SK-N-SH (cell line): ENCODE measurements at regions not wholly inside any gene's neighbourhood (a gene's known extent, or its start where the extent isn't known, plus 50 kb on each side); places are given as distances from the start of the nearest gene placed in this dataset.

Experiments used
- CTCF ChIA-PET: fragments of 300-600, 350-600 bp; formaldehyde crosslinking; extraction: SDS; loops from one replicate; lab custom pipeline; 2021; lab: Yijun Ruan, JAX
- POLR2A ChIA-PET: fragments of 350-600 bp; sonication (Branson Sonifier 250); formaldehyde crosslinking; extraction: SDS; loops from one replicate; lab custom pipeline; 2020; ENCODE audit warnings: antibody characterized with exemption, inconsistent platforms; lab: Yijun Ruan, JAX
- DNase-seq: peaks from one replicate; pipeline ENCODE4 v3.0.0; 2012
- H2AFZ ChIP-seq: fragments of 200-600 bp; sonication (generic); 2 replicates; pipeline ENCODE4 v1.8.1; 2016; ENCODE audit warnings: antibody characterized with exemption, mild to moderate bottlenecking, low read depth
- H3F3A ChIP-seq: fragments of 200-600 bp; sonication (generic); replicated peaks from 2 replicates; pipeline ENCODE3; 2016; ENCODE audit warnings: antibody characterized with exemption, mild to moderate bottlenecking; ENCODE audit not compliant: insufficient read depth
- H3K27ac ChIP-seq, 2 experiments: fragments of 200-500 bp in 1 of 2; fragments of 200-600 bp in 1 of 2; sonication (Bioruptor generic) in 1 of 2; sonication (generic), shearing (Covaris generic) in 1 of 2; 2 replicates each; pipeline versions ENCODE4 v1.5.1 to v1.6.1; 2014 to 2016; ENCODE audit warnings: low read depth in 2 of 2, inconsistent platforms in 1 of 2, low read length in 1 of 2, mild to moderate bottlenecking in 1 of 2, mixed read lengths in 1 of 2
- H3K27me3 ChIP-seq: fragments of 200-600 bp; sonication (generic), shearing (Covaris generic); 2 replicates; pipeline ENCODE4 v1.6.1; 2016; ENCODE audit warnings: mixed run types; ENCODE audit not compliant: insufficient read depth
- H3K36me3 ChIP-seq, 2 experiments: fragments of 200-500 bp in 1 of 2; fragments of 200-600 bp in 1 of 2; sonication (Bioruptor generic) in 1 of 2; sonication (generic) in 1 of 2; replicated peaks in 1 of 2; 2 replicates each; pipeline versions ENCODE3 to v1.5.1; 2014 to 2016; ENCODE audit warnings: low read length in 1 of 2, mild to moderate bottlenecking in 1 of 2; ENCODE audit not compliant: insufficient read depth in 2 of 2, control insufficient read depth in 1 of 2
- H3K4me1 ChIP-seq, 2 experiments: fragments of 200-500 bp in 1 of 2; fragments of 200-600 bp in 1 of 2; sonication (Bioruptor generic) in 1 of 2; sonication (generic), shearing (Covaris generic) in 1 of 2; 2 replicates each; pipeline versions ENCODE4 v1.5.1 to v1.6.1; 2014 to 2016; ENCODE audit warnings: low read depth in 1 of 2, low read length in 1 of 2, mixed run types in 1 of 2; ENCODE audit not compliant: insufficient read depth in 2 of 2, control insufficient read depth in 1 of 2
- H3K4me2 ChIP-seq: fragments of 200-600 bp; sonication (generic), shearing (Covaris generic); 2 replicates; pipeline ENCODE4 v1.6.1; 2017; ENCODE audit warnings: mixed run types
- H3K4me3 ChIP-seq, 2 experiments: fragments of 200-500 bp in 1 of 2; fragments of 200-600 bp in 1 of 2; sonication (Bioruptor generic) in 1 of 2; sonication (generic), shearing (Covaris generic) in 1 of 2; 2 replicates each; pipeline versions ENCODE4 v1.5.1 to v1.8.1; 2014 to 2016; ENCODE audit warnings: low read depth in 2 of 2, inconsistent platforms in 1 of 2, low read length in 1 of 2, mild to moderate bottlenecking in 1 of 2, mixed read lengths in 1 of 2, moderate library complexity in 1 of 2
- H3K79me2 ChIP-seq: fragments of 200-600 bp; sonication (generic); 2 replicates; pipeline ENCODE4 v1.8.1; 2017; ENCODE audit warnings: mild to moderate bottlenecking; ENCODE audit not compliant: insufficient read depth
- H3K9ac ChIP-seq: fragments of 200-600 bp; sonication (generic); 2 replicates; pipeline ENCODE4 v1.6.1; 2017; ENCODE audit warnings: mixed run types
- H3K9me2 ChIP-seq: fragments of 200-600 bp; sonication (generic); 2 replicates; pipeline ENCODE4 v1.6.1; 2017; ENCODE audit warnings: mixed run types
- H3K9me3 ChIP-seq: fragments of 200-600 bp; sonication (generic); 2 replicates; pipeline ENCODE4 v1.6.1; 2017; ENCODE audit warnings: mixed run types, mild to moderate bottlenecking, moderate library complexity
- H4K20me1 ChIP-seq: fragments of 200-600 bp; sonication (generic); 2 replicates; pipeline ENCODE4 v1.6.1; 2017; ENCODE audit warnings: mild to moderate bottlenecking, mixed run types; ENCODE audit not compliant: insufficient read depth
- ELF1 ChIP-seq: IDR thresholded peaks from 2 replicates; pipeline ENCODE4 v1.4.0; 2012
- EP300 ChIP-seq, 2 experiments: IDR thresholded peaks; 2 replicates each; pipeline versions ENCODE4 v1.4.0 to v1.6.1; 2012; ENCODE audit warnings: borderline replicate concordance in 1 of 2, low read depth in 1 of 2, low read length in 1 of 2
- EZH2phosphoT487 ChIP-seq: fragments of 200-600 bp; sonication (generic); IDR thresholded peaks from 2 replicates; pipeline ENCODE4 v1.6.1; 2017; ENCODE audit warnings: low read depth, mixed run types, mild to moderate bottlenecking, antibody characterized with exemption, moderate library complexity, borderline replicate concordance
- FOSL2 ChIP-seq: IDR thresholded peaks from 2 replicates; pipeline ENCODE4 v1.4.0; 2012; ENCODE audit warnings: low read depth, mild to moderate bottlenecking, moderate library complexity, borderline replicate concordance
- FOXJ3 ChIP-seq: sonication (generic); formaldehyde crosslinking; IDR thresholded peaks from 2 replicates; pipeline ENCODE4 v1.5.1; 2020; ENCODE audit warnings: mild to moderate bottlenecking, missing genetic modification reagents
- GABPA ChIP-seq: IDR thresholded peaks from 2 replicates; pipeline ENCODE4 v1.4.0; 2012; ENCODE audit warnings: low read depth, mild to moderate bottlenecking
- MXI1 ChIP-seq: IDR thresholded peaks from 2 replicates; pipeline ENCODE4 v1.6.1; 2012; ENCODE audit warnings: mild to moderate bottlenecking, low read depth, low read length, improper control_type of control experiment
- NFIC ChIP-seq: IDR thresholded peaks from 2 replicates; pipeline ENCODE4 v1.4.0; 2012; ENCODE audit warnings: borderline replicate concordance
- NRF1 ChIP-seq: IDR thresholded peaks from 2 replicates; pipeline ENCODE4 v1.6.1; 2012; ENCODE audit warnings: low read depth, mild to moderate bottlenecking, low read length
- PBX3 ChIP-seq: IDR thresholded peaks from 2 replicates; pipeline ENCODE4; 2012
- RAD21 ChIP-seq: IDR thresholded peaks from 2 replicates; pipeline ENCODE4 v1.6.1; 2012; ENCODE audit warnings: mild to moderate bottlenecking, low read length
- RFX5 ChIP-seq: IDR thresholded peaks from 2 replicates; pipeline ENCODE4 v1.6.1; 2012; ENCODE audit warnings: mild to moderate bottlenecking, improper control_type of control experiment, low read length
- RXRA ChIP-seq: IDR thresholded peaks from 2 replicates; pipeline ENCODE4 v1.4.0; 2012; ENCODE audit warnings: low read depth, mild to moderate bottlenecking, borderline replicate concordance
- SMC3 ChIP-seq: IDR thresholded peaks from 2 replicates; pipeline ENCODE4 v1.6.1; 2012; ENCODE audit warnings: low read depth, low read length, improper control_type of control experiment
- TAF1 ChIP-seq: IDR thresholded peaks from 2 replicates; pipeline ENCODE4 v1.6.1; 2012; ENCODE audit warnings: low read depth, mild to moderate bottlenecking, low read length, moderate library complexity, borderline replicate concordance
- TEAD4 ChIP-seq: IDR thresholded peaks from 2 replicates; pipeline ENCODE4 v1.4.0; 2012; ENCODE audit warnings: mild to moderate bottlenecking, borderline replicate concordance; ENCODE audit not compliant: insufficient read depth
- ZBTB33 ChIP-seq: IDR thresholded peaks from 2 replicates; pipeline ENCODE4 v1.4.0; 2012; ENCODE audit warnings: low read depth, borderline replicate concordance
- WGBS: methylation state at CpG from one replicate; pipeline ENCODE4 v1.1.6; 2017; ENCODE audit warnings: low lambda C conversion rate; 5-methylcytosine and 5-hydroxymethylcytosine counted together
- TF ChIP-seq, protein P1 (sequence below): IDR thresholded peaks from 2 replicates; pipeline ENCODE4 v1.6.1; 2012; ENCODE audit warnings: mild to moderate bottlenecking, low read depth, low read length, moderate library complexity
- TF ChIP-seq, protein P2 (sequence below): fragments of 200-600 bp; sonication (generic); IDR thresholded peaks from 2 replicates; pipeline ENCODE4 v1.6.1; 2017; ENCODE audit warnings: antibody characterized with exemption, mild to moderate bottlenecking, moderate library complexity
- TF ChIP-seq, protein P3 (sequence below): fragments of 150-350 bp; IDR thresholded peaks from 2 replicates; pipeline ENCODE4 v1.6.1; 2017; ENCODE audit warnings: antibody characterized with exemption, low read length, low read depth, borderline replicate concordance

DNA sequence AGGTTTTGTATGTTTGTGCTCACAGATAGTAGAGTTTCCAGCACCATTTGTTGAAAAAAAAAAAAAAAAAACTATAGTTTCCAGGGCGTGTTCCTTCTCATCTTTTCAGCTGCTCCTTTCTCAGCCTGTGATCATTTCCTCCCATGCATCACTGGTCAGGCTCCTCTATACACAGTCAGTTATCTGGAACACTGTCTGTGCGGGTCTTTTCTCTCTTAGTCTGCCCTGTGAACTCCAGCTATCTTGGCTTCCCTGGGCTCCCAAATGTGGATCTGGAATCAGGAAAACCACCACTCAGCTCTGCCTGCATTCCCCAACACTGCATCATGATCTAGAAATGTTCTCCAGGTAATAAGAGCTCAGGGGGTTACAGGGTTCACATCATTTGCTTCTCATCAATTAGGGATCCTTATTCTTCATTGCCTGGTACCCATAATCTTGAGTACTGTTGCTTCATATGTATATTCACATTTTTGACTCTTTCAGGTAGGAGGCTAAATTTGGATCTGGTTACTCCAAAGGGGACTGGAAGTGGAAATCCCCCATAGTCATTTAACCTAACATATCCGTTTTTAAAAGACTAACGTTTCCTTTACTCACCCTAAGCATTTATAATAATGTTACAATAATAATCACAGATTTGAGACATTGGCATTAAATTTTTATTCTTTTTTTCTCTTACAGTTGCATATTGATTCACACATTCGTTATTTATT lies 221.8 kb upstream of the KLF3 start (continued):
- no peak for TF ChIP-seq TAF1

- Histone ChIP-seq H3K79me2 (no peaks in the 10 kb centered on the region), H3K36me3 (no peaks in the 10 kb centered on the region), H3F3A (no peaks in the 10 kb centered on the region), H3K27ac (no peak overlapping the region), H3K9me3 (no peaks in the 10 kb centered on the region), H4K20me1 (no peaks in the 10 kb centered on the region), H3K9ac (no peak overlapping the region), H3K4me2 (no peak overlapping the region), H3K4me1 (no peaks in the 10 kb centered on the region), H3K9me2 (no peaks in the 10 kb centered on the region), H3K27me3 (0 out of 2 replicates have a peak, but pooled peaks cover 6% of the 10 kb centered on the region), H3K4me3 (no peak overlapping the region), H2AFZ (no peak overlapping the region)
- TF ChIP-seq TEAD4 (no peak), GABPA (no peak), FOSL2 (no peak), RFX5 (no peak), RXRA (no peak), FOXJ3 (CRISPR knock-in tag) (no peak), EZH2phosphoT487 (no peak), PBX3 (no peak), NRF1 (no peak), NFIC (no peak), TAF1 (no peak), MXI1 (no peak), ELF1 (no peak), RAD21 (no peak), ZBTB33 (no peak), SMC3 (no peak), EP300 (IDR thresholded peaks at IDR 0.05; ENCODE audit: borderline replicate concordance in 1 of 2, low read depth in 1 of 2, low read length in 1 of 2) (no peak)
- TF ChIP-seq, protein P1, sequence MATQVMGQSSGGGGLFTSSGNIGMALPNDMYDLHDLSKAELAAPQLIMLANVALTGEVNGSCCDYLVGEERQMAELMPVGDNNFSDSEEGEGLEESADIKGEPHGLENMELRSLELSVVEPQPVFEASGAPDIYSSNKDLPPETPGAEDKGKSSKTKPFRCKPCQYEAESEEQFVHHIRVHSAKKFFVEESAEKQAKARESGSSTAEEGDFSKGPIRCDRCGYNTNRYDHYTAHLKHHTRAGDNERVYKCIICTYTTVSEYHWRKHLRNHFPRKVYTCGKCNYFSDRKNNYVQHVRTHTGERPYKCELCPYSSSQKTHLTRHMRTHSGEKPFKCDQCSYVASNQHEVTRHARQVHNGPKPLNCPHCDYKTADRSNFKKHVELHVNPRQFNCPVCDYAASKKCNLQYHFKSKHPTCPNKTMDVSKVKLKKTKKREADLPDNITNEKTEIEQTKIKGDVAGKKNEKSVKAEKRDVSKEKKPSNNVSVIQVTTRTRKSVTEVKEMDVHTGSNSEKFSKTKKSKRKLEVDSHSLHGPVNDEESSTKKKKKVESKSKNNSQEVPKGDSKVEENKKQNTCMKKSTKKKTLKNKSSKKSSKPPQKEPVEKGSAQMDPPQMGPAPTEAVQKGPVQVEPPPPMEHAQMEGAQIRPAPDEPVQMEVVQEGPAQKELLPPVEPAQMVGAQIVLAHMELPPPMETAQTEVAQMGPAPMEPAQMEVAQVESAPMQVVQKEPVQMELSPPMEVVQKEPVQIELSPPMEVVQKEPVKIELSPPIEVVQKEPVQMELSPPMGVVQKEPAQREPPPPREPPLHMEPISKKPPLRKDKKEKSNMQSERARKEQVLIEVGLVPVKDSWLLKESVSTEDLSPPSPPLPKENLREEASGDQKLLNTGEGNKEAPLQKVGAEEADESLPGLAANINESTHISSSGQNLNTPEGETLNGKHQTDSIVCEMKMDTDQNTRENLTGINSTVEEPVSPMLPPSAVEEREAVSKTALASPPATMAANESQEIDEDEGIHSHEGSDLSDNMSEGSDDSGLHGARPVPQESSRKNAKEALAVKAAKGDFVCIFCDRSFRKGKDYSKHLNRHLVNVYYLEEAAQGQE = no peak
- TF ChIP-seq, protein P2, sequence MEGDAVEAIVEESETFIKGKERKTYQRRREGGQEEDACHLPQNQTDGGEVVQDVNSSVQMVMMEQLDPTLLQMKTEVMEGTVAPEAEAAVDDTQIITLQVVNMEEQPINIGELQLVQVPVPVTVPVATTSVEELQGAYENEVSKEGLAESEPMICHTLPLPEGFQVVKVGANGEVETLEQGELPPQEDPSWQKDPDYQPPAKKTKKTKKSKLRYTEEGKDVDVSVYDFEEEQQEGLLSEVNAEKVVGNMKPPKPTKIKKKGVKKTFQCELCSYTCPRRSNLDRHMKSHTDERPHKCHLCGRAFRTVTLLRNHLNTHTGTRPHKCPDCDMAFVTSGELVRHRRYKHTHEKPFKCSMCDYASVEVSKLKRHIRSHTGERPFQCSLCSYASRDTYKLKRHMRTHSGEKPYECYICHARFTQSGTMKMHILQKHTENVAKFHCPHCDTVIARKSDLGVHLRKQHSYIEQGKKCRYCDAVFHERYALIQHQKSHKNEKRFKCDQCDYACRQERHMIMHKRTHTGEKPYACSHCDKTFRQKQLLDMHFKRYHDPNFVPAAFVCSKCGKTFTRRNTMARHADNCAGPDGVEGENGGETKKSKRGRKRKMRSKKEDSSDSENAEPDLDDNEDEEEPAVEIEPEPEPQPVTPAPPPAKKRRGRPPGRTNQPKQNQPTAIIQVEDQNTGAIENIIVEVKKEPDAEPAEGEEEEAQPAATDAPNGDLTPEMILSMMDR = no peak
- TF ChIP-seq, protein P3, sequence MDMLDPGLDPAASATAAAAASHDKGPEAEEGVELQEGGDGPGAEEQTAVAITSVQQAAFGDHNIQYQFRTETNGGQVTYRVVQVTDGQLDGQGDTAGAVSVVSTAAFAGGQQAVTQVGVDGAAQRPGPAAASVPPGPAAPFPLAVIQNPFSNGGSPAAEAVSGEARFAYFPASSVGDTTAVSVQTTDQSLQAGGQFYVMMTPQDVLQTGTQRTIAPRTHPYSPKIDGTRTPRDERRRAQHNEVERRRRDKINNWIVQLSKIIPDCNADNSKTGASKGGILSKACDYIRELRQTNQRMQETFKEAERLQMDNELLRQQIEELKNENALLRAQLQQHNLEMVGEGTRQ = no peak
- ChIA-PET CTCF (interaction anchor here (1.1 kb wide), 1 partner anchor 10 kb away, joined by 3 read pairs; no protein-coding TSS in a partner anchor), POLR2A (no interaction called here)
- WGBS = 49% methylated on average over 6 of the region's 7 CpGs
- no peak for DNase-seq
Observed at GRCh38 chr4:38449506-38450174, 214.4 kb upstream of the KLF3 start.
